ENCODE measurements at regions not wholly inside any gene's neighbourhood (a gene's known extent, or its start where the extent isn't known, plus 50 kb on each side); places are given as distances from the start of the nearest gene placed in this dataset.

GRCh38 chr13:72164811-72165210, 297.8 kb upstream of the DACH1 start:
- TF ChIP-seq CTCF (IDR thresholded peaks at IDR 0.05) (no peak), FOXM1 (IDR thresholded peaks at IDR 0.05; ENCODE audit: low read depth) (no peak), YY1 (IDR thresholded peaks at IDR 0.05; ENCODE audit: low read depth) (no peak), EP300 (IDR thresholded peaks at IDR 0.05; ENCODE audit: borderline replicate concordance in 1 of 2, low read depth in 1 of 2, low read length in 1 of 2) (no peak), USF2 (IDR thresholded peaks at IDR 0.05; ENCODE audit: borderline replicate concordance, low read depth, low read length) (no peak)

All from SK-N-SH (cell line).